Astrocyte (in vitro differentiated cells and primary cell): ENCODE measurements at regions not wholly inside any gene's neighbourhood (a gene's known extent, or its start where the extent isn't known, plus 50 kb on each side); places are given as distances from the start of the nearest gene placed in this dataset.

ENCODE experiments used
- CTCF ChIP-seq: IDR thresholded peaks from 2 replicates; pipeline ENCODE4 v1.5.1; 2011; ENCODE audit warnings: low read depth, mild to moderate bottlenecking, inconsistent platforms, low read length, moderate library complexity; ENCODE audit not compliant: insufficient read depth
- EZH2 ChIP-seq: IDR thresholded peaks from 2 replicates; pipeline ENCODE4 v1.6.1; 2012; ENCODE audit warnings: mild to moderate bottlenecking, low read length, inconsistent platforms; ENCODE audit not compliant: insufficient read depth

GRCh38 chr5:120841830-120842229 lies 377.7 kb downstream of the PRR16 start:
- TF ChIP-seq CTCF: no peak
- no peak for TF ChIP-seq EZH2
